HCT116 (cell line): ENCODE measurements at regions not wholly inside any gene's neighbourhood (a gene's known extent, or its start where the extent isn't known, plus 50 kb on each side); places are given as distances from the start of the nearest gene placed in this dataset.

Source experiments
- CTCF ChIP-seq, 3 experiments: fragments of 200-600 bp in 1 of 3; sonication (generic) in 1 of 3; IDR thresholded peaks in 2 of 3; conservative IDR thresholded peaks in 1 of 3; 2 replicates each; pipeline ENCODE4 v1.5.1; 2012 to 2017; ENCODE audit warnings: low read depth in 2 of 3, low read length in 2 of 3, antibody characterized with exemption in 1 of 3, borderline replicate concordance in 1 of 3, control low read depth in 1 of 3, mild to moderate bottlenecking in 1 of 3, mixed read lengths in 1 of 3, mixed run types in 1 of 3, moderate library complexity in 1 of 3; ENCODE audit not compliant: insufficient read depth in 1 of 3
- EZH2 ChIP-seq: fragments of 200-600 bp; sonication (generic); IDR thresholded peaks from 2 replicates; pipeline ENCODE4 v1.6.1; 2017; ENCODE audit warnings: antibody characterized with exemption, mixed run types
- JUND ChIP-seq: IDR thresholded peaks from 2 replicates; pipeline ENCODE4 v1.6.1; 2012
- POLR2A ChIP-seq: IDR thresholded peaks from 2 replicates; pipeline ENCODE4 v1.7.0; 2011; ENCODE audit warnings: borderline replicate concordance; ENCODE audit not compliant: insufficient read depth, insufficient read length; ENCODE audit errors: extremely low read depth

DNA sequence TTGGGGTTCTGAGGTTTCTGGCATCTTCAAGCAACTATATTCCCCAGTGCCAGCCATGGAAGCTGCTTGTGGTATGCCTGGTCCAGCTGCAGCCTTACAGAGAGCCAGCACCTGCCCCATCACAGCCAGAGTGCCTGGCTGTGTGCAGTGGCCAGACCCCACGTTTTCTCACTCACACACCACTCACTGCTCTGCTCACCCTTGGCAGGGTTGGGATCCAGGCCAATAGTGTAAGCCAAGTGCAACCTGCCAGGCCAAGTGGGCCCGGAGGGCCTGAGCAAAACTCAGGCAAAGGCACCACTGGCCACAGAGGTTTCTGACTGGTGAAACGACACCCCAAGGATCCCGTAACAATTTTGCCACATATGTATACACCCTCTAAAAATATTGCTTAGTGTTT is 67.9 kb upstream of the EYA4 start:
- TF ChIP-seq CTCF (IDR thresholded peaks at IDR 0.05 in 2 of 3, conservative IDR thresholded peaks at IDR 0.05 in 1 of 3; ENCODE audit: borderline replicate concordance in 1 of 3, insufficient read depth in 1 of 3, low read depth in 2 of 3, low read length in 2 of 3) (no peak), POLR2A (no peak), JUND (no peak), EZH2 (no peak)
